Osteocyte (in vitro differentiated cells): ENCODE measurements at regions not wholly inside any gene's neighbourhood (a gene's known extent, or its start where the extent isn't known, plus 50 kb on each side); places are given as distances from the start of the nearest gene placed in this dataset.
"Not testable (repeated sequence)": the region's sequence is repeated elsewhere in the genome, so short reads cannot be mapped to it uniquely, and the experiment has no call there.

Experiments
- DNase-seq: peaks from one replicate; pipeline ENCODE4 v3.0.0; 2021; ENCODE audit warnings: mixed read lengths; ENCODE audit not compliant: unreplicated experiment; ENCODE audit errors: extremely low spot score
- H3K27ac Mint-ChIP-seq: one replicate; pipeline ENCODE4 v1.8.0; 2021; ENCODE audit warnings: mild to moderate bottlenecking, mixed read lengths; ENCODE audit not compliant: unreplicated experiment
- H3K27me3 Mint-ChIP-seq: one replicate; pipeline ENCODE4 v1.8.0; 2021; ENCODE audit warnings: mixed read lengths; ENCODE audit not compliant: unreplicated experiment
- H3K36me3 Mint-ChIP-seq: one replicate; pipeline ENCODE4 v1.8.0; 2021; ENCODE audit warnings: mixed read lengths; ENCODE audit not compliant: unreplicated experiment
- H3K4me1 Mint-ChIP-seq: one replicate; pipeline ENCODE4 v1.8.0; 2021; ENCODE audit warnings: mixed read lengths; ENCODE audit not compliant: unreplicated experiment
- H3K4me3 Mint-ChIP-seq: one replicate; pipeline ENCODE4 v1.8.0; 2021; ENCODE audit warnings: mild to moderate bottlenecking, moderate library complexity, mixed read lengths; ENCODE audit not compliant: unreplicated experiment
- H3K9me3 Mint-ChIP-seq: one replicate; pipeline ENCODE4 v1.8.0; 2021; ENCODE audit warnings: mixed read lengths; ENCODE audit not compliant: unreplicated experiment
- CTCF ChIP-seq: fragments of 200-600 bp; sonication (generic); IDR thresholded peaks from 2 replicates; pipeline ENCODE4 v1.5.0; 2021; ENCODE audit warnings: antibody characterized with exemption, mild to moderate bottlenecking, moderate library complexity

GRCh38 chr3:73259856-73260255, 198.4 kb downstream of the EBLN2 start:
- Mint-ChIP-seq H3K27ac (no peak overlapping the region), H3K4me3 (no peak overlapping the region), H3K27me3 (peaks cover 24% of the 10 kb centered on the region), H3K4me1 (no peaks in the 10 kb centered on the region), H3K9me3 (no peaks in the 10 kb centered on the region), H3K36me3 (no peaks in the 10 kb centered on the region)
- DNase-seq, result no peak
- TF ChIP-seq CTCF, result no peak

GRCh38 chr3:73266558-73266957, 205.1 kb downstream of the EBLN2 start:
- H3K4me3 Mint-ChIP-seq, DNase-seq, H3K27ac Mint-ChIP-seq, H3K36me3 Mint-ChIP-seq, H3K9me3 Mint-ChIP-seq, H3K4me1 Mint-ChIP-seq: not testable (repeated sequence)
- H3K27me3 Mint-ChIP-seq, result peaks cover 10% of the 10 kb centered on the region

GRCh38 chr3:73269126-73269525, 207.7 kb downstream of the EBLN2 start:
- not testable (repeated sequence) for H3K27ac Mint-ChIP-seq, H3K9me3 Mint-ChIP-seq, H3K4me3 Mint-ChIP-seq, H3K27me3 Mint-ChIP-seq, H3K4me1 Mint-ChIP-seq, DNase-seq, H3K36me3 Mint-ChIP-seq

- no peak overlapping the region for H3K4me3 Mint-ChIP-seq
- H3K4me1 Mint-ChIP-seq, result no peaks in the 10 kb centered on the region
- no peaks in the 10 kb centered on the region for H3K27me3 Mint-ChIP-seq
- no peak overlapping the region for H3K27ac Mint-ChIP-seq
- H3K9me3 Mint-ChIP-seq, result no peaks in the 10 kb centered on the region
- no peaks in the 10 kb centered on the region for H3K36me3 Mint-ChIP-seq
- DNase-seq, result no peak
- TF ChIP-seq CTCF, result no peak
Measured at GRCh38 chr3:73270839-73271483, 209.5 kb downstream of the EBLN2 start.

- Mint-ChIP-seq H3K4me1 (no peaks in the 10 kb centered on the region), H3K27ac (no peak overlapping the region), H3K27me3 (peaks cover 9% of the 10 kb centered on the region), H3K36me3 (no peaks in the 10 kb centered on the region), H3K9me3 (no peaks in the 10 kb centered on the region), H3K4me3 (no peak overlapping the region)
- no peak for DNase-seq
- TF ChIP-seq CTCF, result no peak
Measured at GRCh38 chr3:73273341-73273740, 211.9 kb downstream of the EBLN2 start.

GRCh38 chr3:73280746-73281145, 219.3 kb downstream of the EBLN2 start:
- Mint-ChIP-seq H3K4me1 (no peaks in the 10 kb centered on the region), H3K27ac (no peak overlapping the region), H3K4me3 (no peak overlapping the region), H3K27me3 (peaks cover 22% of the 10 kb centered on the region), H3K9me3 (no peaks in the 10 kb centered on the region), H3K36me3 (no peaks in the 10 kb centered on the region)
- DNase-seq, result no peak
- no peak for TF ChIP-seq CTCF
